Skin epidermis (tissue), 12 donors: ENCODE measurements at regions not wholly inside any gene's neighbourhood (a gene's known extent, or its start where the extent isn't known, plus 50 kb on each side); places are given as distances from the start of the nearest gene placed in this dataset.

ENCODE experiments used
- H3K27ac ChIP-seq, 21 experiments: fragments of 200-600 bp; sonication (generic) in 11 of 21; one replicate each; pipeline ENCODE4 v1.5.0; 2020; ENCODE audit warnings: mild to moderate bottlenecking in 3 of 21, inconsistent platforms in 2 of 21, moderate library complexity in 2 of 21
- H3K4me3 ChIP-seq, 7 experiments: fragments of 200-600 bp; sonication (generic) in 2 of 7; one replicate each; pipeline ENCODE4 v1.5.0; 2020; ENCODE audit warnings: inconsistent platforms in 2 of 7, mild to moderate bottlenecking in 2 of 7, moderate library complexity in 1 of 7

DNA sequence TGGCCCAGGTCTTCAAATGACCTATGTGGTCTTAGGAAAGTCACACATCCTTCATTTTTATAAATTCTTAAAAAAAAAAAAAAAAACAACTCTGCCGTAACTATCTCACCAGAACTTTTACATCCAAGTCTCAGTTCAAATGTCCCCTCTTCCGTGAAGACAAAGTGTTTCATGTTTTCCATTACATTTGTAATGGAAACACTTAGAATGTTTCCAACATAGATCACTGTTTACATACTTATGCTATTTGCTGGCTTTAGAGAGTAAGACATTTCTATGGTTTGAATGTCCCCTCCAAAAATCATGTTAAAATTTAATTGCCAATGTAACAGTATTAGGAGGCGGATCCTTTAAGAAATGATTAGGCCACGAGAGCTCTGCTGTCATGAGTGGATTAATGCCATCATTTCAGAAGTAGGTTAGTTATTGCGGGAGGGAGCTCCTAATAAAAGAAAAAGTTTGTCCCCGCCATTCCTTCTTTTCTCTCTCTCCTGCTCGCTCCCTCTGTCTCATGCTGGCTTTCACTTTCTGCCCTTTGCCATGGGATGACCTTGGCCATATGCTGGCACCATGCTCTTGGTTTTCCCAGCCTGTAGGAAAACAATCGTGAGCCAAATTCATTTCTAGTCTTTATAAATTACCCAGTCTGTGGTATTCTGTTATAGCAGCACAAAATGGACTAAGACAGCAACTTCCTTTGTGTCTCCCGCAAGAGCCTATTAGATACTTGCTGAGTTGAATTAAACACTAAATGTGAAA lies 887.8 kb upstream of the SOX9 start:
- Histone ChIP-seq H3K4me3 (no peak overlapping the region), H3K27ac (no peak overlapping the region)

DNA sequence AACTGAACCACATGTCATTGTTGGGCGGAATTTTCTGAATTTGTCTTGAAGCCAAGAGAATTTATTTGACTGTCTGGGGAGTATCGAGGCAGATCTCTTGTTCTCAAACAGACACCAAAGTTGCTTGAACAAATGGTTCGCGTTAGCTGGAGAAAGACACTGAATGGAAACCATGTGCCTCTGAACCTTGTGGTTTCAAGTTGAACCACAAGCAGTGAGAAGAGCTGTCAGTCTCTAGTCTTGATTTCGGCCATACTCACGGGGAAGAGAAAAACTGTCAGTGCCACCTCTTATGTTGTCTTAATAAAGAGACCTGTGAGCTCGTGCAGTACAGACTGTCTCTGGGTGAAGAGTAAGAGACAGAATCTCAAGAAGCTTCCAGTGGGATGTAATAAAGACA lies 886.5 kb upstream of the SOX9 start:
- H3K4me3 ChIP-seq = no peak overlapping the region

DNA sequence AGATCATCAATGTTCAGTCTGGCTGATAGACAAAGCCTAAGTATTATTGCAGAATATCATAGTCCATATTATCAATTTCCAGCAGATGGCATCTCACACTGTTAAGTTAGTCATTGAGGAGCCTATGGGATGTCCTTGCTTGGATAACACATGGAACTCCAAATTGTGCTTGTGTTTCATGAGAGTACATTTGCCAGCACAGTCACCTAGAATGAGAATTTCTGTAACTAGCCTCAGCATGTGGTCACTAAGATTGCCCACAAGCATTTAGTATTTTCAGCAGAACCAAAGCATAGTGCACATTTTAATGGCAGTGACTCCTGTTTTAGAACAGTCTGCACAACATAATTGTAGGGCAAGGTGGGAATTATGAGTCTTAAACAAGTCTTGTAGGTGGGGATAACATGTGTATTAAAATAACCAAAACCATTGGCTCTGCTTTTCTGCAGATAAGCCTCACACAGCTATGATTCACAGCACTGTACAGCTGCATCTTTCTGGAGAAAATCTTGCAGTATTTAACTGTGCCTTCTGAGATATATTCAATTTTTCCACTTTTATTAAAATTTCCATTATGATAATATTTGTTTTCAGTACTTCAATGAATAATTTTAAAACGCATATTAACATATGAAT lies 882.8 kb upstream of the SOX9 start:
- Histone ChIP-seq H3K27ac (no peak overlapping the region), H3K4me3 (no peak overlapping the region)

More for the DNA sequence above, 886.5 kb upstream of the SOX9 start:
- no peak overlapping the region for H3K27ac ChIP-seq

DNA sequence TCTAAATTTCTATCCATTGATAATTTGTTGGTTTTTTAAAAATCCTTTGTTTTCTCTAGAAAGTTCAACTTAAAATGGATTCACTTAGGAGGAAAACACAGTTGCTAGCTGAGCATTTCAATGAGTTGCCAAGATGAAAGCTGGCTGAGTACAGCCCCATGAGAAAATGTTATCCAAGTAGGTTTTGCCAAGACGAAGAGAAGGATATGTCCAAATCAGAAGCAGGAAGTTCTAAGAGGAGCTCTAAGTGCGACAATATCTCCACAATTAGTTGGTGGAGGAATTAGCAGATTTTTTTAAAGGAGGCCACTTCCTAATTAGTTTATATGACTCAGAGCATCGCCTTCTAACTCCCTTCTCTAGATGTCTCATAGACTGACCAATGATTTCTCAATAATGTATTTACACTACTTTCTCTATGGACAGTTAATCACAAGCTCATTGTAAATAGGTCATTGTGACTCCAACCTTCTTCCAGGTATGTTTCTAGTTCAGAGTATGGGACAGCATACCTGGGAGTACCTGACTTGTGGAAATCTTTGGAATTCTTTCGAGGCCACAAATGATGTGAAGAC lies 873.3 kb upstream of the SOX9 start:
- no peak overlapping the region for H3K27ac ChIP-seq
- H3K4me3 ChIP-seq = no peak overlapping the region

DNA sequence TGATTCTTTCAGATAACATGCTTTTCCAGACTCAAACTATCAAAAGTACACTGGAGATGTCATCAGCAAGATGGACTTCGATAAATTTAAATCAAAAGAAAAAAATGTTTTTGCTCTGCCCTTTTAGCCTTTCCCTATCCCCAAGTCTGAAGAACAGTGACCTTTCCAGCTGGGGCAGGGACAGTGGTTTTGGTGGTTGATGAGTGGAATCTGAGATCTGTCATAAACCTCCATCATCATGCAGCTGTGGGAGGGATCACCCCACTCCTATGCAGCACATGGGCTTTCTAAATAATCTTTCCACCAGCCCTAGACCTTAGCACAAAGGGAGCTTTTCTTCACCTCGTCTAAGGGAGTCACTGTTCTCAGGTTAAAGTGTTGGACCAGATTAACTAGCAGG lies 869.5 kb upstream of the SOX9 start:
- Histone ChIP-seq H3K27ac (no peak overlapping the region), H3K4me3 (no peak overlapping the region)

DNA sequence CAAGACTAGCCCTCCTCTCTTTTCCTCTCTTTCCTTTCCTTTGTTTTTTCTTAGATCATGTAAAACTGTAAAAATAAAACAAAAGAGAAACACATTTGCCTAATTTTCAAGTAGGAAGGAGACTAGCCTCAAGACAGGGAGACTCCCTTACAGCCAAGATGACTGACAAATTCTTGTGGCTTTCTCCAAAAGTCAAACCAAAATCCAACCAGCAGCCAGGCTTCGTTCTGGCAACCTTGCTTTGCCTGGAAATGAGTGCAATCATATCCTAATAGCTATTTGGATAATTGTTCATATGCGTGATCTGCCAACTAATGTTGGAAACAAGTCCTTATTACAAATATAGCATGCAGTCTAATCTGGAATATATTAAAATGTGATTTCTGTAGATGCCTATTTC lies 868.9 kb upstream of the SOX9 start:
- no peak overlapping the region for H3K4me3 ChIP-seq
- H3K27ac ChIP-seq = no peak overlapping the region

DNA sequence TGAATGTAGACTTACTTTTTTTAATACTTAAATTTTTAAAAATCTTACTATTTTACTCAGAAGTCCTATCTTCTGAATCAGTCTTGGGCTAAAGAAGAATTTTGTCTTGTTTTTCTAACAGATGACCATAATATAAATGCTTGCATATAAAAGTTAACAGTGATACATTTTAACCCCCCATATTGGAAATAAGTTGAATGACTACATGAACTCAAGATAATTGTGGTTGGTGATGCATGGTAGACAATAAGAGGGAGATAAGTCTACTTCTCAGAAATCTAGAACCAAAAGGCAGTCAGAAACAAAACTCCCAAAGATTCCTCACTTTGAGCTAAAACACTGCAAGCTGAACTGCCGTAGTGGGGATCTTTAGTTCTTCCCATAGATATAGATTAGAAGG lies 868.4 kb upstream of the SOX9 start:
- H3K27ac ChIP-seq = peak overlapping the region in 1 of 21 experiments; percentile 33
- H3K4me3 ChIP-seq = no peak overlapping the region

DNA sequence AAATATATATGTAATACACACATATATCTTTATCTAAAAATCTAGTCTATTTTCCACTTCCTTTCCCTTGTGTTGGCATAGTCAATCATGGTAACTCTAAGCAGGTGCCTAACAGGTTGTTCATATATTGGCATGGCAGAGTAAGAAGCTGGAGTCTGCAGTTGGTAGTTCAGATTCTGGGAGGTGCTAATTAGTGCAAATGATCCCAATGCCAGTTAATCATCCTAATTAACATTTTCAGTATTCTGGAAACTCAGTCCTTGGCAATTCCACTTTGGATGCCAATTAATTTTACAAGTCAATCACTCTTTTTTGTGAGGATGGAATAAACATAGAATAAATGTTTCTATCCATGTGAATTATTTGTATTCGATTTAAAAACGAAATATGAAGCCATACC lies 863.7 kb upstream of the SOX9 start:
- H3K4me3 ChIP-seq = no peak overlapping the region
- H3K27ac ChIP-seq = no peak overlapping the region

DNA sequence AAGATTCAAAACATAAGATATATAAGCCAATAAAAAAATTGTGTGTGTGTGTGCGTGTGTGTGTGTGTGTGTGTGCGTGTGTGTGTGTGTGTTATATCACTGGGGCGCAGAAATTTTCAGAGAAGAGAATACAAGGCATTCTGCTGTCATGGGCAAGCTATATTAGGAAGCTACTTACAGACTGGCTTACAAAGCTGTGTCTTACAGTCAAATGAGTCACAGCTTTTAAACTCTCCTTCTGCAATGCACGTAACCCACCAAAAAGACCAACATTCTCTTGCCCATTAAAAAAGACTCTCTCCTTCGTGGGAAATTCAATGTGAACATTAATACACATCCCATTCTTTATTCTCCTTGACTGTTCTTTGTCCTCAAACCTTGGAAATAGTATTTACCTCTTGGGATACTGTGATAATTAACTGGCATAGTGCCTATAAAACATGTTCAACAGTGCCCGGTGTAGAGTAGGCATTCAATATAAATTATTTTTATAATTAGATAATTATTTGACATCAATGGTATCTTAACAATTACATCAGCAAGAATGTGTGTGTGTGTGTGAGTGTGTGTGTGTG lies 860.4 kb upstream of the SOX9 start:
- Histone ChIP-seq H3K27ac (no peak overlapping the region), H3K4me3 (no peak overlapping the region)

DNA sequence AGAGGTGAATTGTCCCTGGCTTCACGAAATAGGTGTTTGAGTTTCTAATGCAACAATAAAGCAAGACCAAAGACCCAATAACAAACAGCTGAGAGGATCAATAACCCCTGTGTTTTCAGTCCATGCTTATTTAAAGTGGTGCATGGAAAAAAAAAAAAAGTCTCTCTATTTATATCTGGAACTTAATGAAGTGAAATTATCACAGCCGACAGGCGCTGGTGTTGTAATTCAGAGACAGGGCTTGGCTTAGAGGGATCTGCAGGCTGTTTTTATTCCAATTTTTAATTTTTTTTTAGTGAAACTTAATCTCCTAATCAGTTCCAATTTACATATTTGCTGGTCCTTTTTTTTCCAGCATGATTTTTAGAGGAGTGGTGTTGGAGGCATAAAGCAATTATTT lies 858.2 kb upstream of the SOX9 start:
- H3K4me3 ChIP-seq = no peak overlapping the region

DNA sequence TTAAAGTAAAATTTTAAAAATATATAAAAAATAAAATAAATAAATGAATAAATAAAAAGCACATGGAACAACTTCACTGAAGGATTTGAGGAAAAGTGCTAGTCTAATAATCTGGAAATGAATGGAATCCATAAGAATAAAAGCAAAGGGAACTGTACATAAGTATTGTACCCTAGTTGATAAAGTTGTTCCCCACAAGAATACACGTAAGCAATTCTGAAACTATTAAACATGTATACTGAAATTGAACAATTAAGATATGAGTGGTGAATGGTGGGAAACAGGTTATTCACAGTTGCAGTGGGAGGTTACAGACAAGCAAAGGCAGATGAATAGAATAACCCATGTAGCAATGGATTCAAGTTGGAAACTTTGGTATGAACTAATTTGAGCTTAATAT lies 853.2 kb upstream of the SOX9 start:
- no peak overlapping the region for H3K4me3 ChIP-seq
- no peak overlapping the region for H3K27ac ChIP-seq

More for the DNA sequence above, 858.2 kb upstream of the SOX9 start:
- H3K27ac ChIP-seq = no peak overlapping the region

DNA sequence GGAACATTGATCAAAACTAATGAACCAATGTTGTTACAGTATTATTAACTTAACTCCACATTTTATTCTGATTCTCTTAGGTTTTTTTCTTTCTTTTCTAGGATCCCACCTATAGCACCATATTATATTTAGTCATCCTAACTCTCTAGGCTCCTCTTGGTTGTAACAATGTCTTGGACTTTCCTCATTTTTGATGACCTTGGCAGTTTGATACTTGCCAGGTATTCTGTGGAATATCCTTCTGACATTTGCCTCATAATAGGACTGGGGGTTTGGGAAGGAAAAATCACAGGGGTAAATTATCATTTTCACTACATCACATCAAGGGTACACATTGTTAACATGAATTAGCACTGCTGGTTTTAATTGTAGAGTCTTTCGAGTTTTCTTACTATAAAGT lies 851.6 kb upstream of the SOX9 start:
- Histone ChIP-seq H3K4me3 (no peak overlapping the region), H3K27ac (no peak overlapping the region)

DNA sequence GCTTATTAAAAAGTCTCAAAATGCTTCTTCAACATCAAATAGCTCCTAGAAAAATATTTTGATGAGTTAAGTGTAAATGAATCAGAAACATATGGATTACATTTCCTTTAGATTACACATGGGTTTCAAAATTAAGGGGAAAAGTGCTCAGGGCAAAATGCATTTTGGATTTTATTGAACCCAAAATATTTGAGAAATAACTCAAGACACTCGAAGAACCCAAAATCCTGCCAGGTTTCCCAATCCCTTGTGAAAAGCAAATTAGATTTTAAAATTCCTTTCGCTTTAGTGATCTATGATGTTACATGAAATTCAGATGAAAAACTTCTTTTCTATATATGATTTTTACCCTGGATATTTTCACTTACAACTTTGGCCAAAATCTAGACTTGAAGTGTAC lies 847.4 kb upstream of the SOX9 start:
- no peak overlapping the region for H3K27ac ChIP-seq
- no peak overlapping the region for H3K4me3 ChIP-seq

DNA sequence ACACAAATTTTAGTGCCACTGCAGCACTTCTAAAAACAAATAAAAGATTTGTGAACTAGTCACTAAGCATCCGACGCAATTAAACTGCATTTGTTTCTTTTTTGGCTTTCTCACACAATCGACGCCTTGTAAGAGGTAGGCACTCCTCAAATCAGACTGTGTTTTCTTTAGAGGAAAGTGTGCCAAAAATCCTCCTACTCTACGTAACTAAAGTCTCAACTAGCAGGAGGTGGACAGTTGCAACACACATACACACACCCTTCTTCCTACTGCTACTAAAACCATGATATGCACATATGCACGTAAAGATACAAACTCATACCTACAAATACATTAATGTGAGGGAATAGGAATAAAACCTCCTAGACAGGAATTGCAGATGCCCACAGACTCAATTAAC lies 844.7 kb upstream of the SOX9 start:
- Histone ChIP-seq H3K27ac (peak overlapping the region in 1 of 21 experiments; percentile 6), H3K4me3 (no peak overlapping the region)

DNA sequence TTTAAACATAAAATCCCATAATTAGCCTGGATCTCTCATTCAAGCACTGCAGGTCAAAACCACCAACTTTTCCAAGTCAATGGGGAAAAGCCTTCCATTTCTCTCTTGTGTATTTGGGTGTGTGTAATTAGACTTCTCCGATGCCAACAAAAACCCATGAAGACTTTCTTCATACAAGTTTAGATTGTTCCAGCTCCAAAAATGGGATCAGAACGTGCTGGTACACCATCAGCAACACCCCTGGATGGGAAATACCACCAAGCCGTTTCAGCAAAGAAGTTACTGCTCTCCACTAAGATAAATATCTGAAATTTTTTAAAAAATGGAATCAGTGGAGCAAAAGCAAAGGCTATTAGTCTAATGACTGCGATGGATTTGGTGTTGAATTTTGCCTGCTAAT lies 837.3 kb upstream of the SOX9 start:
- no peak overlapping the region for H3K27ac ChIP-seq
- no peak overlapping the region for H3K4me3 ChIP-seq

DNA sequence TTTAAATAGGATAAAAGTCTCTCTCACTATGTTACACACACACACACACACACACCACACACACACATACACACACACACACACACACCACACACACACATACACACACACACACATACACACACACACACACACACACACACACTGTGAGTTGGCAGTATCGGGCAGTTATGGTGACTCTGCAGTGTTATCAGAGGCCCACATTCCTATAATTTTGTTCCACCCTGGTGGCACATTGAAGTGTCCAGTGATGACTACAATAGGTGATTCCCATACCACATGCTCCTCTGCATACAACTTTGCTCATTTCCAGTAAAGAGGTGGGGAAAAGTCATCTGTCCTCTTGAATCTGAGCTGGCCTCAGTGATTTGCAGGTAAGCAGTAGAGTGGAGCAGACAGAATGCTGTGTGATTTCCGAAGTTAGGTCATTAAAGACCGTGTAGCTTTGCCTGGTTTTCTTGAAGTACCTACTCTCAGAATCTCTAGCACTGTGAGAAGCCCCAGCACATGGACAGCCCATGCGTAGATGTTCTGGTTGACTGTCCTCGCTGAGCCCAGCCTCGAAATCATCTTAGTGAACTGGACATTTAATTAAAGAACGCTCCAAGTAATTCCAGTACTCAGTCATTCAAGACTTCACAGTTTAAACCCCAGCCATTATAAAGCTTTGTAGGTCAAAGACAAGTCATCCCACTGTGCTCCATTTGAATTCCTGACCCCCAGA lies 836.6 kb upstream of the SOX9 start:
- no peak overlapping the region for H3K4me3 ChIP-seq
- H3K27ac ChIP-seq = no peak overlapping the region

DNA sequence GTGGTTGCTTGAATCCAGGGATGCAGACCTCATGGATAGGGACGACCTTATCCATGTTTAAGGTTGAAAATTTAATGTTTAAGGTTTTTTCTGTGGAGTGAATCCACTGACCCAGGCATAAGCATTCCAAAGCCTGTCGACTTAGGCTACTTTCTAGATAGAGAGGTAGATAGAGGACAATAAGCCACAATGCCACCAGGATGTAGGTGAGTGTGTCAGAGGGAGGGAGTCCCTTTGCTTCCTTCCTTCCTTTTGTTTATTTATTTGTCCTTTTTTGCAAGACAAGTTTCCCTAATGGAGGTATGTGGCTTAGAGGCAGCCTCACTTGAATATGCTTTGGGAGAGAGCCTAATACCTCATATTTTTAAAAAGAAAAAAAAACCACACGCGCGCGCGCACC lies 834.2 kb upstream of the SOX9 start:
- H3K4me3 ChIP-seq = no peak overlapping the region

DNA sequence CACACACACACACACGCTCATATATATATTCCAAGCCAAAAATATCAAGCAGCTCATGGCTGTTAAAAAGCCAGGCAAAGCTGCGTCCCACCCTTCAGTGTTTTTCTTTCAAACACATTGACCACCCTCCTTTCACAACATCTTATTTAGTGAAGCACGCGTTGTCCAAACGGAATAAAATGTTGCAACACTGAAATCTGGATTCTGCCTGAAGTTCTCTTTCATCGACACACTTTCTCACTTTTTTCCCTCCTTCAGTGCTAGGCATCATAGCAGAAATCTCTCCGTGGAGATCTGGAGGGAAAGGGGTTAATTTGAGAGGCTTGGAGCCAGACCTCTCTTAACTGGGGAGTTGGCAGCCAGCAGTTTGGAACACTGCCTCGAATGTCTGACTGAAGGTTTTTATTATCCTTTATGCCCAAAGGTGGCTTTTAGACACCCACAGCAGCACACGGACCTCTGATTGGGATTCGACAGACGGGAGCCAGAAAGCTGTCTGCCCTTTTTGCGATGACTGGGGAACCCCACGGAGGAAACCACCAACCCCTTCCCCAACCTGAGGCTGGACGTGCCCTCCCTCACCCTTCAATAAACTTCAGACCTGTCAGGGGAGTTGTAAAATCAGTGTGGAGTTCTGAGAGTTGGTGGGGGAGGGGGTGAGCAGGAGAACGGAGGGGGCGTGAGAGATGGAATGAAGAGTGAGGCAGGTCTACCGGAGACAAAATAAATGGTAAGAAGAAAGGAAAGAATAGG lies 833.6 kb upstream of the SOX9 start:
- H3K4me3 ChIP-seq = no peak overlapping the region
- H3K27ac ChIP-seq = no peak overlapping the region

More for the DNA sequence above, 834.2 kb upstream of the SOX9 start:
- H3K27ac ChIP-seq = no peak overlapping the region

DNA sequence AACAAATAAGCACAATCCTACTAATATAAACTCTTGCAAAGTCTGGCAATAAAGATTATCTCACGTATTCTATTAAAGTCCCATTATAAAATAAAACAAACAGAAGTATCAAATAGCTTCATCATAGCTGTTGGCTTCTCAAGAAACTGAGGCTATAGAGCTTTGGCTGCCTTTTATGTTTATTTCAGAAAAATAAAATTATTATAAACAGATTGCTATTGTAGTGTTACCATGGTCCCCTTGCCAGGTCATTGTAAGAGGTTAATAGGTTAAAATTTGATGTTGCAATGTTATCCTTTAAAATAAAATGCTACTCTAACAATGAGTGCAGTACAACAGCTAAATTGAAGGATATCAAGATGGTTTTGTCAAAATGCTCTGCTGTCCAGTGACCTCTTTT lies 828.8 kb upstream of the SOX9 start:
- H3K4me3 ChIP-seq = no peak overlapping the region
- H3K27ac ChIP-seq = no peak overlapping the region

DNA sequence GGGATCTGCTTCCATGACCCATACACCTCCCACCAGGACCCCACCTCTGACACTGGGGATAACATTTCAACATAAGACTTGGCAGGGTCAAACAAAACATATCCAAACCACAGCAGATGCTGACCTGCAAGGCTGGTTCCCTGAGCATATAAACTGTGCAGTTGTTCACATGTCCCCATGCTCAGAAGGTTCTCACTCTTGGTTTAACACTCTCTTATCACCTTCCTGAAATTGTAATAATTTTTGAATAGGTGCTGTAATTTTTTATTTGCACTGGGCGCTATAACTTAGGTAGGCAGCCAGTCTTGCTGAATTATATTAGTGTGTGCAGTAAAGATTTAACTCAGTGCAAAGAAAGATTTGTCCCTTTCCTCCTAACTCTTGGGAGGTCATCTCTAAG lies 824.8 kb upstream of the SOX9 start:
- H3K27ac ChIP-seq = no peak overlapping the region

More for the DNA sequence above, 824.8 kb upstream of the SOX9 start:
- no peak overlapping the region for H3K4me3 ChIP-seq
